Right cardiac atrium (tissue), 5 donors: ENCODE measurements at regions not wholly inside any gene's neighbourhood (a gene's known extent, or its start where the extent isn't known, plus 50 kb on each side); places are given as distances from the start of the nearest gene placed in this dataset.

ENCODE experiments used
- ATAC-seq, 2 donors: fragments of 200-7000 bp; cut with Tn5 transposase; one replicate each; pipeline versions ENCODE4 v1.8.0 to v1.9.1; 2020; ENCODE audit warnings: moderate library complexity in 2 of 2, mild to moderate bottlenecking in 1 of 2
- DNase-seq, 3 donors: peaks; one replicate each; pipeline ENCODE4 v3.0.0-alpha.2; 2020
- H3K27ac ChIP-seq: one replicate; pipeline ENCODE4 v1.5.1; 2013; ENCODE audit warnings: mild to moderate bottlenecking, low read length, control low read depth, moderate library complexity
- H3K27me3 ChIP-seq: one replicate; pipeline ENCODE4 v1.6.1; 2013; ENCODE audit not compliant: control insufficient read depth, insufficient read depth
- H3K4me1 ChIP-seq: one replicate; pipeline ENCODE4 v1.6.1; 2013; ENCODE audit warnings: low read length; ENCODE audit not compliant: control insufficient read depth, insufficient read depth
- H3K4me3 ChIP-seq: one replicate; pipeline ENCODE4 v1.5.1; 2013; ENCODE audit warnings: low read length, control low read depth
- H3K9me3 ChIP-seq: one replicate; pipeline ENCODE4 v1.6.1; 2013; ENCODE audit warnings: low read length; ENCODE audit not compliant: control insufficient read depth
- WGBS: extraction: QIAGEN DNeasy Blood & Tissue Kit; methylation state at CpG from one replicate; pipeline ENCODE4 v1.1.7; 2013; 5-methylcytosine and 5-hydroxymethylcytosine counted together
- intact Hi-C, 4 donors: fragments of 100-400 bp; cut with DNase I; formaldehyde crosslinking; loops; one replicate each; pipeline versions ENCODE4 v1.11.0 to v1.14.0; 2022 to 2023
- donor health status: healthy with polysubstance abuse.
- donor health status: DM: no; HTN: yes; CAD: no.
- donor health status: DM: no; HTN: no; CAD: no.
- donor health status: DM: no; HTN: yes; CAD: no; lungs with severe emphysema.
- donor health status: DM: yes; HTN: yes; CAD: no.

DNA sequence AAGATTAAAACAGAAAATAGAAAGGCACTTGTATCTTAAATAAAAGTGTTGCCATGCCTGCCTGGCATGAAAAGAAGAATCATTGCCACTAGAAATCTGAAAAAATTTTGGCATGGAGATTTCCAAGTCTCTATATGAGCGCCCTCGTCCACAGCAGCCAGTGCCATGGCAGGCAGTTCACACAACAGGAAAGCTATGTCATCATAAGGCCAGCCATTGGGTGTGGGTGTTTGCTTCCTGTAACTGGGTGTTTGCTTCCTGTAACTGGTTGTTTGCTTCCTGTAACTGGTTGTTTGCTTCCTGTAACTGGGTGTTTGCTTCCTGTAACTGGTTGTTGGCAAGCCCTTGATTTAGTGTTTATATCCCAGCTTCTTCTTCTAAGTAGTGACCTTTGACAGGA is 446.7 kb downstream of the IRX1 start:
- 63% methylated on average over 2 of the region's 2 CpGs for WGBS
- intact Hi-C loops = no loop called here
- peak in 1 of 3 donors; percentile 49 for DNase-seq

DNA sequence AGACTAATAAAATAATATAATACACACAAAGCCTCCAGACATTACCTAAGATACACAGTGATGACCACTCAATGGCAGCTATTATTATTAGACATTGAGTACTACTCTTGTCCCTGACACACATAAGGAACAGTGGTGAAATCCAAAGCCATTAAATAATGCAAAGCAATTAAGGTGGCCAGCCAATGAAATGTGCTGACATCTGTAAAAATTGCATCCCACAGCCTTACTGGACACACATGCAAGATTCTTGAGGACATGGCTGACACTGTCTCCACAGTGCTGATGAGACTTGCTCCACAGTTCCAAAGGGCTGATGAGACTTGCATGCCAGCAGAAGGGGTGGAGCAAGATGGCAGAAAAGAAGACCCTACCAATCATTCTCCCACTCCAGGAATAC is 447.5 kb downstream of the IRX1 start:
- no peak for ATAC-seq
- H3K27ac ChIP-seq = no peak overlapping the region
- intact Hi-C loops = no loop called here

More for the DNA sequence above, 446.7 kb downstream of the IRX1 start:
- Histone ChIP-seq H3K4me3 (no peak overlapping the region), H3K4me1 (no peaks in the 10 kb centered on the region), H3K27me3 (no peaks in the 10 kb centered on the region), H3K9me3 (peaks cover 4% of the 10 kb centered on the region), H3K27ac (no peak overlapping the region)
- ATAC-seq = peak; percentile 51 to 79

DNA sequence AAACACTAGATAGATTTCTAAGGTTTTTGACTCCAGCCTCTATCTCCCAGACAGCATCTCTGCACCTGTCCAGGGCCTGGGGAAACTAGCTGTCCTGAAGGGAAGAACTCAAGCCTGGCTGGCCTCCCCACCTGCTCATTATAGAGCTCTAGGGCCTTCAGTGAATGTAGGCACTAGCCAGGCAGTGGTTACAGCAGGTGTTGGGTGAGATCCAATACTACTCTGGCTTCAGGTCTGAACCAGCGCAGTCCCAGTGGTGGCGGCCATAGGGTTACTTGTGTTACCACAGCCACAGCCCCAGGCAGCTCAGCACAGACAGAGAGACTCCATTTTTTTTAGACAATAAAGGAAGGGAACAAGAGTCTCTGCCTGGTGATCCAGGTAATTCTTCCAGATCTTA is 449.2 kb downstream of the IRX1 start:
- intact Hi-C loops = no loop called here
- DNase-seq = no peak

More for the DNA sequence above, 447.5 kb downstream of the IRX1 start:
- H3K9me3 ChIP-seq = peaks cover 4% of the 10 kb centered on the region
- no peaks in the 10 kb centered on the region for H3K27me3 ChIP-seq
- H3K4me1 ChIP-seq = no peaks in the 10 kb centered on the region
- H3K4me3 ChIP-seq = no peak overlapping the region
- no peak for DNase-seq

DNA sequence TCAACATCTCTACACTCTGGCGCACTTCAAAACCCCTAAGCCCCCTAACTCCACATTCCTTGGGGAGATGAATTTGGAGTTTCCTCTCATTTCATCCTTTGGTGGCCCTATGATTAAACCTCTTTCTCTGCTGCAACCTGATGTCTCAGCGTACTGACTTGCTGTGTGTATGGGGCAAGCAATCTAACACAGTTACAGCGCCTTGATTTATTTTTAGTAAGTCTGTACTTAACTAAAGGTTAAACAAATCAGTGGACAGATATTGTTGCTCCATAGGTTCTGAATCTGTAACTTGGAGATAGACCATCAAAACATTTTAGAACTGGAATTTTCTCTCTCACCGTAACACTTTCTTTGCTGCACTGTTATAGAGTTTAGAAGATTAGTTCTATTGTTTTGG is 452.8 kb downstream of the IRX1 start:
- intact Hi-C loops = no loop called here
- DNase-seq (no peak), ATAC-seq (peak in 1 of 2 donors; percentile 31)
- no peak overlapping the region for H3K27ac ChIP-seq
- no peaks in the 10 kb centered on the region for H3K4me1 ChIP-seq
- H3K9me3 ChIP-seq = no peaks in the 10 kb centered on the region
- H3K27me3 ChIP-seq = no peaks in the 10 kb centered on the region
- 65% methylated on average over 4 of the region's 4 CpGs for WGBS
- H3K4me3 ChIP-seq = no peak overlapping the region

More for the DNA sequence above, 449.2 kb downstream of the IRX1 start:
- Histone ChIP-seq H3K4me1 (no peaks in the 10 kb centered on the region), H3K9me3 (peaks cover 4% of the 10 kb centered on the region), H3K27me3 (no peaks in the 10 kb centered on the region), H3K4me3 (no peak overlapping the region), H3K27ac (no peak overlapping the region)
- no peak for ATAC-seq
- 93% methylated on average over 2 of the region's 2 CpGs for WGBS

DNA sequence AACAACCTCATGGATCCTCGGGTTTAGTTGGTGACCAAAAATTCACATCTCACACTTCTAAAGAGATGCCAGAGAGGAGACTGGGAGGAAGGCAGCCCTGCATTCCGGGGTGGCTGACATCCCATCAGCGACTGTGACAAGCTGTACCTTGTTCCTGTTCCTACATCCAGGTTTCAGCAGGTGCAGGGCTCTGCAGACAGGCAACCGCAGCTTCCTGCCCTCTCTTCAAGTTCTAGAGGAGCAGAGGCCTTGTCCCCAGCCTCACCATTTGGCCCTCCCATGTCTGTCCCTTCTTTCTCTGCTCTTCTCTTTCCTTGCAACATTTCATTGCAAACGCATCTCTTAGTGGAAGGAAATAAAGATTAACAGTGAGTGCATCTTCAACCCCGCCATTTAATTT is 454.6 kb downstream of the IRX1 start:
- 82% methylated on average over 6 of the region's 6 CpGs for WGBS
- no peak overlapping the region for H3K4me3 ChIP-seq
- intact Hi-C loops = no loop called here
- H3K27ac ChIP-seq = no peak overlapping the region
- no peaks in the 10 kb centered on the region for H3K4me1 ChIP-seq
- H3K27me3 ChIP-seq = no peaks in the 10 kb centered on the region
- H3K9me3 ChIP-seq = no peaks in the 10 kb centered on the region
- ATAC-seq (no peak), DNase-seq (no peak)

DNA sequence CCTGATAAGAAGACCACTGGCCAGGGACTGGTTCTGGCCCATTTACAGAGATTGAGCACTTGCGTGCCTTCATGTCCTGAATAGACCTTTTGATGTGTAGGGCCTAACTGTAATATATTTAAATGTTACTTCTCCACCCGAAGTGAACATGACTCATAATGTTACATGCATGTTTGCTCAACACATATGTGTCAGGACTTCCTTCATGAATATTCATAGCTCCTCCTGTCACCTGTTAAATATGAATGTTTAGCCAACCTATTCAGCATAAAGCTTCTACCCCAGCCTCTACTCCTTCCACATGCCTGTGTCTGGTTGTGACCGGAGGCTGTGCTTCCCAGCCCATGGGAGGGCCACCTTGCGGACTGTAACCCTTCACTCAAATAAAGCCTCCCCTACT is 457.5 kb downstream of the IRX1 start:
- ATAC-seq (no peak), DNase-seq (no peak)
- Histone ChIP-seq H3K9me3 (no peaks in the 10 kb centered on the region), H3K4me3 (no peak overlapping the region), H3K27ac (no peak overlapping the region), H3K27me3 (no peaks in the 10 kb centered on the region), H3K4me1 (no peaks in the 10 kb centered on the region)
- intact Hi-C loops = no loop called here
- 73% methylated on average over 4 of the region's 4 CpGs for WGBS

DNA sequence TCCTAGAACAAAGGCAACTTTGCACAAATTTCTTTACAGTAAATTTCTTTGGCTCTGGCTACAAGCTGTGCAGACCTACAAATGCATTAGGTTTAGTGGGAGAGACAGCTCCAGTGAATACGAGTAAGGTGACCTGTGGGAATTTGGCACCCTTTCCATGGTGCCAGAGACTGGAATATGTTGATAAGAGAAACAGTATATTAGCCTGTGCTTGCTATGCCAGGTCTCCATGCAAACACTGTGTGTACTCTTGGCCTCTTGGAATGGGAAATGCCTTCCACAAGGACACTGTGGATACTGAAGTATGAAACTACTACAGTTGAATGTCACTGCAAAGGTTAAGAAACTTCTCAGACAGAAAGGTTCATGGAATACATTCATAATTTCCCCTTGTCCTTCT is 458.5 kb downstream of the IRX1 start:
- WGBS = 29% methylated on average over 1 of the region's 1 CpG
- ATAC-seq = no peak
- Histone ChIP-seq H3K4me1 (no peaks in the 10 kb centered on the region), H3K27me3 (no peaks in the 10 kb centered on the region), H3K27ac (no peak overlapping the region), H3K4me3 (no peak overlapping the region), H3K9me3 (peaks cover 2% of the 10 kb centered on the region)
- intact Hi-C loops = no loop called here
- DNase-seq = no peak

DNA sequence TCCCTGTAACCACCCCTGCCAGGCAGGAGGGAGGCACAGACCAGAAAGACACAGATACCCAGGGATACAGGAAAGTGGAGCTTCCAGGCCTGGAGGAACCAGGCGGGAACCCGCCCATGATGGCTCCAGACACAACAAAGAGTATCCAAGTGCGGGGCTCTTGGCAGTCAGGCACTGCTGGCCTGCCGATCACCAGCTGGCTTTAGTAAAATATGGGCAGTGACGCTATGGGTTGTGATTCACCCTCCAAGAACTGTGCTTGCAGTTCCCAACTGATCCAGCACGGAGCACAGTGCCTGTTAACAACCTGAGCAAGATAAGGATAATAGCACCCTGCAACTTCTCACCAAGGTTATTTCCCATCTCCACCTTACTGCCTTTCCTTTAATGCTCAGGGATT is 463.3 kb downstream of the IRX1 start:
- H3K9me3 ChIP-seq = peaks cover 6% of the 10 kb centered on the region
- no peak overlapping the region for H3K27ac ChIP-seq
- no peaks in the 10 kb centered on the region for H3K27me3 ChIP-seq
- DNase-seq (peak; percentile 53 to 78 (median 53)), ATAC-seq (peak; percentile 79 to 86)
- H3K4me3 ChIP-seq = no peak overlapping the region
- no peaks in the 10 kb centered on the region for H3K4me1 ChIP-seq
- WGBS = 42% methylated on average over 6 of the region's 6 CpGs
- intact Hi-C loops = no loop called here

DNA sequence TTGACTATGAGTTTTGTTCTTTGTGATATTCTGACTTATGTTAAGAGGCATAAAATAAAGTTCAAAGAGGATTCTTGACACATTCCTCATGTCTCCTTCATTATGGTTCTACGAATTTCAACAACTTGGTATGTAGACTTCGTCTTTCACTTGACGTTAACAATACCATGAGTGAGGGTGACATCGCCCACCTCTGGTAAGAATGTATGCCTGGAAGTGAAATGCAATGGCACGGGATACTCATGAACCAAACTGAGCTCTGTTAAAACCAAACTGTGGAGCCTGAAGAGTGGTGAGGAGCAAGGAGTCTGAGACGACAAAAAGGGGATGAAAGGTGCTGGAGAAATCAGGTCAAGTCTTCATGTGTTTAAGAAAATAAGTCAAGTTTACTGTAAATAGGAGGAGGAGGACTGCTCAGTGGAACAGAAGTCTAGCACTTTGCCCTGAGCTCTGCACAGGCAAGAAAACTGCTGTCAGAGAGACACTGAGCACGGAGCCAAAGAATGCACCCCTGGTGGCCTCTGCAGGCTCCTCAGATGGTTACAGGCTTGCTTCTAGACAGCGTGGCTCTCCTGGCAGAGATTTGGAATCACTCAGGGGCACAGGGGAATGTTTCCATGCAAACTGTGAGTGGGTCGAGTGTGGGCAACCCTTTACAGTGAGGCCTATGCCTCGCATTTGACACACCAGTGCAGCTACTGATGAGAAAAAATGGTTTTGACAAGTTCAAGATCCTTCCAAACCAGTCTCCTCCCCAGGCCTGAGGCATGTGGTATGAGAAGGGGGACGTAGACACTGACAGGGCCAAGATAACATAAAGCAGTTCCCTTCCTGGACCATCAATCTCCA is 470.1 kb downstream of the IRX1 start:
- DNase-seq (no peak), ATAC-seq (no peak)
- Histone ChIP-seq H3K4me3 (no peak overlapping the region), H3K4me1 (no peaks in the 10 kb centered on the region), H3K27ac (no peak overlapping the region), H3K9me3 (peaks cover 4% of the 10 kb centered on the region), H3K27me3 (no peaks in the 10 kb centered on the region)
- intact Hi-C loops = no loop called here
- WGBS = 58% methylated on average over 11 of the region's 11 CpGs

DNA sequence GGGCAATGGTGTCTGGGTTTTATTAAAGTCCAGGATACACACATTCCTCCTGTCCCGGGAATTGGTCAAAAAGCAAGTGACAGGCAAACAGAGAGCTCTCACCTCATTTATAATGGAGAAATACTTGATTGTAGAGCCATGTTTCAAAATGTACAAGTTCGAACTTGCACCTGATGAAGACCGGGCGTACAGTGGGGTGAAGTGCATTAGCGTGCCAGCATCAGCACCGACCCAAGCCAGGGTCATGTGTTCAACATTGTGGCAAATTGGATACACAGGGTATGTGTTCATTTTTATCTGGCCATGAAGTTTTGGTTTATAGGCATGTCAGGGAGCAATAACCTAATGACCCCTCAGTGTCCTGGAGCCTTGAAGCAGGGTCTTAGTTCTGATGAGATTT is 472.5 kb downstream of the IRX1 start:
- intact Hi-C loops = no loop called here
- ATAC-seq = no peak
- H3K27ac ChIP-seq = no peak overlapping the region
- no peaks in the 10 kb centered on the region for H3K4me1 ChIP-seq
- 78% methylated on average over 6 of the region's 6 CpGs for WGBS
- H3K4me3 ChIP-seq = no peak overlapping the region
- H3K9me3 ChIP-seq = peaks cover 4% of the 10 kb centered on the region
- DNase-seq = no peak
- no peaks in the 10 kb centered on the region for H3K27me3 ChIP-seq

DNA sequence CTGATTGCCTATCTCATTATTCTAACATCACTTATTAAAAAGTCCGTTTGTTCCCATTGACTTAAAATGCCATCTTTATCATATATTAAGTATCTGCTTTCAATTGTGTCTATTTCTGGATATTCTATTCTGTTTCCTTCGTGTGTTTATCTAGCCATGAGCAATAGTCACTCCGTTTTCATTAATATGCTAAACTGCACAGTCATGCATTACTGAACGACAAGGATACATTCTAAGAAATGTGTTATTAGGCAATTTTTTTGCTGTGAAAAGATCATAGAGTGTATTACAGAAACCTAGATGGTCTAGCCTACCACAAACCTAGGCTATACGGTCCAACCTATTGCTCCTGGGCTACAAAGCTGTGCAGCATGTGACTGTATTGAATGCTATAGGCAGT is 482.9 kb downstream of the IRX1 start:
- Histone ChIP-seq H3K27me3 (no peaks in the 10 kb centered on the region), H3K9me3 (peaks cover 2% of the 10 kb centered on the region), H3K4me1 (no peaks in the 10 kb centered on the region), H3K4me3 (no peak overlapping the region), H3K27ac (no peak overlapping the region)
- ATAC-seq = no peak
- no peak for DNase-seq
- 69% methylated on average over 5 of the region's 5 CpGs for WGBS
- intact Hi-C loops = no loop called here

DNA sequence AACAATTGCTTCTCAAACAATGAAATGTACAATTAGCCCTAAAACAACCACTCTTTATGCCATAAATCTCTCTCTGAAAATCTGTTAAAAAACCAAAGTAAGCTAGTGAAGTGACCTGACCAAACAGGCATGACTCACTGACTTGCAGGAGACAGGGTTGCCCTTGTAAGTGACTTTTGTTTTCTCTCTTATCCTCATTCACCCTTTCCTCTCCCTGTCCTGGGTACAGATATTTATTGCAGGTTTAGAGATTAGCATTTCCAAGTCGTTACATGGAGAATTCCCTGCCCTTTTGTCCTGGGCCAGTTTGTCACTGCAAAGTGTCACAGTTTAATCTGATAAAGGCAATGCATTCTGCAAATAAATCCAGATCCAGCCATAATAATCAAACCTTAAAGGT is 484.2 kb downstream of the IRX1 start:
- H3K4me1 ChIP-seq = no peaks in the 10 kb centered on the region
- ATAC-seq = no peak
- WGBS = 23% methylated on average over 1 of the region's 1 CpG
- peaks cover 2% of the 10 kb centered on the region for H3K9me3 ChIP-seq
- no peak for DNase-seq
- no peak overlapping the region for H3K27ac ChIP-seq
- H3K27me3 ChIP-seq = no peaks in the 10 kb centered on the region
- no peak overlapping the region for H3K4me3 ChIP-seq
- intact Hi-C loops = no loop called here
